ENCODE measurements at regions not wholly inside any gene's neighbourhood (a gene's known extent, or its start where the extent isn't known, plus 50 kb on each side); places are given as distances from the start of the nearest gene placed in this dataset.
A peak's percentile ranks its signal among the peaks of the same experiment; 100 is the strongest.
"Not testable (repeated sequence)": the region's sequence is repeated elsewhere in the genome, so short reads cannot be mapped to it uniquely, and the experiment has no call there.

- DNase-seq (ENCODE audit: low read depth in 4 of 4, low spot score in 3 of 4), result no peak
Observed at GRCh38 chr9:129440435-129441186, 180.3 kb downstream of the C9orf50 start.

GRCh38 chr9:129439242-129439641, 181.7 kb downstream of the C9orf50 start:
- DNase-seq (ENCODE audit: low read depth in 4 of 4, low spot score in 3 of 4), result no peak

DNA sequence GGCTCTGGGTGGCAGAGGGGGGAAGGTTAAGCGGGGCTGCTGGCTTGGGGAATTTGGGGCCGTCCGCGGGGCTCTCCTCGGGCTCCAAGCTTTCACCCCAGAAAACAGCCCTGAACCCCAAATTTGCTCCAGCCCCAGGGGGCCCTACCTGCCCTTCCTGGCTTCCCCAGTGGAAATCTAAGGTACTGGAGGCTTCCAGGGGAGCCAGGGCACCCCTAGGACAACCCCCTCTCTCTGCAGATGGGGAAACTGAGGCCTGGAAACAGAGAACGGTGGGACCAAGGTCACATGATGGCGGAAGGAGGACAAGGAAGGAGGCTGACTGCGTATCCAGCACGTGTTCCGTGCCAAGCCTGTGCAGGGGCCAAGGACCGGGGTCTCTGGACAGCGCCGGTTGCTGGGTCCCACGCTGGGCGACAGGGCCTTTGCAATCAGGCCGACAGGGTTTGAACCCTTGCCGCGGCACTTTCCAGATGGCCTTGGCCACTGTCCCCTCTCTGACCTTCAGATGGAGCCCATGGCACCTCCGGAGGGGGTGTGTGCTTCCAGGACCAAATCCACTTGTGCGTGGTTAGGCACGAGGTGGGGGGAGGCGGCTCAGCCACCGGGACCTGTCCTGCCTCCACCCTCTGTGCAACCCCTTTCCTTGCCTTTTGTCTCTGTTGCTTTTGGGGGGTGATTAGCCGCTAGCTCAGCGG, 183.1 kb downstream of the C9orf50 start:
- no peak for DNase-seq (ENCODE audit: low read depth in 4 of 4, low spot score in 3 of 4)

DNA sequence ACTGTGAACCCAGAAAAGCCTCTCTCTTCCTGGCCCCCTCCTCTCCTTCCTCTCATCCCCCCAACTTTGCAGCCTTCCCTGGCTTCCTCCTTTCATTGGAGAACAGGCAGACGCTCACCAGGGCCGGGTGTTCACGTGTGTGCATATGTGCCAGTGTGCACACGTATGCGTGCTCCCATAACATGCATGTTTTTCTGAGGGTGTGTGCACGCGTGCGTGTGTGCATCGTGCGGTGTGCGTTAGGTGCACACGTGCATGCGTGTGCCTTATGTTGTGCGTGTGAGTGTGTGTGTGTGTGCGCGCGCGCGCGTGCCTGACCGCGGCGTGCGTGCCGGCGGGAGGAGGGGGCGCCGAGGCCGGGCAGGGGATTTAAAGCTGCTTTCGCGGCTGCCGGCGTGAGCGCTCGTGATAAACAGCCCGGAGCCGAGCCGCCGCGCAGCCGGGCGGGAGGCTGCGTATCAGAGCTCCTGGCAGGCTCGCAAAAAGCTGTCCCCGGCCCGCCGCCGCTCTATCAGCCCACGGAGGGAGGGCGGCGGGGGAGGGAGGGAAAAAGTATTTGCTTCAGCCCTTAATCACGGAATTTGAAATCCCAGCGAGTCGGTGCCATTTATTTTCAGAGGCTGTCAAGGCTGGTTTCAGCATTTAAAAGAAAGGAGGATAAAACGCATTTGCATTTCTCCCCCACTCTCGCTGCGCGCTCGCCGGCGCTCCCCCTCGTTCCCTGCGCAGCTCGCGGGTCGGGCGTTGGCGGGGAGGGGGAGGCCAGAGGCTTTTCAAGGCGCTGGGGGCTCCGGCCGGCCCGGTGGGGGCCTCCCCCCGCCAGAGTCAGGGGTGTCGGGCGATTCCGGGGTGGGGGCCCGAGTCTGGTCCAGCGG, 183.9 kb downstream of the C9orf50 start:
- peak in 1 of 4 donors; percentile 74 for DNase-seq (ENCODE audit: low read depth in 4 of 4, low spot score in 3 of 4)

- no peak for DNase-seq (ENCODE audit: low read depth in 4 of 4, low spot score in 3 of 4)
Observed at GRCh38 chr9:129435988-129436717, 184.7 kb downstream of the C9orf50 start.

DNA sequence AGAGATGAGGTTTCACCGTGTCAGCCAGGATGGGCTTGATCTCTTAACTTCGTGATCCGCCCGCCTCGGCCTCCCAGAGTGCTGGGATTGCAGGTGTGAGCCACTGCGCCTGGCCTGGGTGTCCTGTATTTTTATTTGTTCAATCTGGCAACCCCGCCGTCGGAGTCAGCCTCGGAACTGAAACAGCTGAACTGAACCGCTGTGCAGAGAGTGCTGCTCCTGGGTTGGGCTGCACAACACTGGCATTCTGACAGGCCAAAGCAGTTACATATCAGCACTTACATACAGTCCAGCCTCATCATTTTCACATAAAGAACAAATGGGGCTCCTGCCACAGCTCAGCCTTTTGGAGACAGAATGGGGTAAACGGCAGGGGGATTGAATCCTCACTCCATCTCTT, 185.6 kb downstream of the C9orf50 start:
- no peak for DNase-seq (ENCODE audit: low read depth in 4 of 4, low spot score in 3 of 4)

DNA sequence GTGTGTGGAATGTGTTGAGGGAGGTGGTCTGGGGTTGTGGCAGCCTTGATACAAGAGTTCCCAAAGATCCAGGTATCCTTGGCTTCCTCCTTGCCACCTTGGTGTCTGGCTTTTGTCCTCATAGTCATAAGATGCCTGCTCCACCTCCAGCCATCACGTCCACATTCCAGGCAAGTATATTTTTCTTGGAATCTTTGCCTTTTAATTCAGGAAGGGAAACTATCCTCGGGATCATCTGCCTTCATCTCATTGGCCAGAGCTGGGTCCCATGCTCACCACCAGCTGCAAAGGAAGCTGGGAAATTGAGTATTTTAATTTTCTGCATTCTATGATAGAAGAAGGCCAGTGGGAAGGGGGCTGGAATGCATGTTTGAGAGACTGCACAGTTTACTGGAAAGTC, 186.7 kb downstream of the C9orf50 start:
- no peak for DNase-seq (ENCODE audit: low read depth in 4 of 4, low spot score in 3 of 4)

DNA sequence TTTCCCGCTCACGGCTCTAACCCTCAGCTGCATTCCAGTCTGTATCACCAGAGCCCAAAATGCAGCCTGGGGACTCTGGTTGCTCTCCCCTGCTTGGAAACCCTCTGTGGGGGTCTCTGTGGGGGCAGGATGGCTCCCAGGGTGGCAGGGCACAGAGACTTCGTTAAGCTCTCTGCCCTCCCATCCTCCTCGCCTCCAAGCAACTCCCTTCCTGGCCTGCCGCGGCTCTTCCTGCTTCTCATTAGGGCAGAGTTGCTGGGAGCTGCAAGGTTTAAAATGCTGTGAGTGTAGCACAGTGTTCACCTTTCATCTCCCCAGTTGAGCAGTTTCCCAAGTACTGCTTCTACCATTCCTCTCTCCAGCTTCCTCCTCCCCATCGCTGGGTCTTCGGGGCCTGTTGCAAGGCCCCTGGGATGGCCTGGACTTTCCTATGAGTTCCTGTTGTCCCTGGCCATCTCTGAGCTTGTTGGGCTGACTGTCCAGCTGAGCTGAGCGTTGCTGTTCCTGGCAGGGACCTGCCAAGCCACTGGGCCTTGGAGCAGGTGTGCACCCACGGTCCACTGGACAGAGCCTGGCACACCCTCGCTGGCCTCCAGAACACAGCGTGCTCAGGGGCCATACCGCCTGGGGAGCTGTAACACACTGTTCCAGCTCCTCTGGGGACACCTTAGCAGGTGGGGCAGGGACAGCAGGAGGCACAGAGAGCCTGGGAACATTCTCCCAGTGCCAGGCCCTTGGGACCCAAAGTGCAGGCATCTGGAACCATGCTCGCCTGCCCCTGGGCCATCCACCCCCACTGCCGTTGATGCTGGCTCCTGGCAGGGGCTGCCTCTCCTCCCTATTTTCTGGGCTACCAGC, 188.4 kb downstream of the C9orf50 start:
- no peak for DNase-seq (ENCODE audit: low read depth in 4 of 4, low spot score in 3 of 4)

- no peak for DNase-seq (ENCODE audit: low read depth in 4 of 4, low spot score in 3 of 4)
Observed at GRCh38 chr9:129430940-129431643, 189.8 kb downstream of the C9orf50 start.

- no peak for DNase-seq (ENCODE audit: low read depth in 4 of 4, low spot score in 3 of 4)
Observed at GRCh38 chr9:129428864-129429577, 191.9 kb downstream of the C9orf50 start.

- DNase-seq (ENCODE audit: low read depth in 4 of 4, low spot score in 3 of 4), result no peak
Observed at GRCh38 chr9:129427149-129427548, 193.8 kb downstream of the C9orf50 start.

DNA sequence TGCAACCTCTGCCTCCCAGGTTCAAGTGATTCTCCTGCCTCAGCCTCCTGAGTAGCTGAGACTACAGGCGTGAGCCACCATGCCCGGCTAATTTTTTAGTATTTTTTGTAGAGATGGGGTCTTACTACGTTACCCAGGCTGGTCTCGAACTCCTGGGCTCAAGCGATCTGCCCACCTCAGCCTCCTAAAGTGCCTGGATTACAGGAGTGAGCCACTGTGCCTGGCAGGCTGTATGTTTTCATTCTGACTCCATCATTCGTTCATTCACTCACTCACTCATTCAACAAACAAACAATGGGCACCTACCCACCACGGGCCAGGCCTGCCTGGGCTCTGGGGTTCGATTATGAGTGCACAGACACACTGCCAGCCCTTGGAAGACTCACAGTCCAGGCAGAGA, 197.1 kb downstream of the C9orf50 start:
- not testable (repeated sequence) for DNase-seq (ENCODE audit: low read depth in 4 of 4, low spot score in 3 of 4)

- DNase-seq (ENCODE audit: low read depth in 4 of 4, low spot score in 3 of 4), result no peak
Observed at GRCh38 chr9:129423216-129423615, 197.7 kb downstream of the C9orf50 start.

DNA sequence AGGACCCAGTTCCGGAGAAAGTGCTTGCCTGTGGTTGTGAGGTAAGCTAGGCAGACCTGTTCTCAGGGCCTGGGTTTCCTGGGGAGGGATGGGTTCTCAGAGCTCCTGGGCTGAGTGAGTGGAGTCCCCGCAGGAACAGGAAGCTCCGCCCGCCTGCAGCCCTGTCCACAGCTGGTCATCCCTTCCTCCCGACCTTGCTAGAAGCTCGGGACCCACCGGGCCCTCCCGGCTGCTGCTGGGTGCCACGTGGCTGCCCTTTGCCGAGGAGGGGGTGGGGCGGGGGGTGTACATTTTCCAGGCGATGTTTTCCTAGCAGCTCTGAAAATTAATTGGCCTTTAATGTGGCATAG, 198.1 kb downstream of the C9orf50 start:
- no peak for DNase-seq (ENCODE audit: low read depth in 4 of 4, low spot score in 3 of 4)

- DNase-seq (ENCODE audit: low read depth in 4 of 4, low spot score in 3 of 4), result no peak
Observed at GRCh38 chr9:129422032-129422842, 198.7 kb downstream of the C9orf50 start.

DNA sequence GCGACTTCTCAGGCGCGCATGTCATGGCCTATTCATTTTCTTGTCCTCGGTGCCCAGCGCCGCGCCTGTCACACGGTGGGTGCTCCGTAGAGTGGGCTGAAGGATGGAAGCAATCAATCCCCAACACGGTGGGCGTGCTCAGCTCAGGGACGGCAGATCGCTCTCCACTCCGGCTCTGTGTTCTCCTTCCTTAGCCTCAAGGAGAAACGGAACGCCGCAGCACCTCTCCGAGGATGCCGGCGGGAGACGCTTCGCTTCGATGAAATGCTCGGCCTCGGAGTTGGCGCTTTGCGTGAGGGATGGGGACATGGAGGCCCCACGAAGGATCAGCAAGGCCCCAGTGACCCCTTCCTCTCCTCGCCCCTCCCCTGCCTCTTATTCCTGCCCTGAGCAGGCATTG, 199.5 kb downstream of the C9orf50 start:
- DNase-seq (ENCODE audit: low read depth in 4 of 4, low spot score in 3 of 4), result no peak

DNA sequence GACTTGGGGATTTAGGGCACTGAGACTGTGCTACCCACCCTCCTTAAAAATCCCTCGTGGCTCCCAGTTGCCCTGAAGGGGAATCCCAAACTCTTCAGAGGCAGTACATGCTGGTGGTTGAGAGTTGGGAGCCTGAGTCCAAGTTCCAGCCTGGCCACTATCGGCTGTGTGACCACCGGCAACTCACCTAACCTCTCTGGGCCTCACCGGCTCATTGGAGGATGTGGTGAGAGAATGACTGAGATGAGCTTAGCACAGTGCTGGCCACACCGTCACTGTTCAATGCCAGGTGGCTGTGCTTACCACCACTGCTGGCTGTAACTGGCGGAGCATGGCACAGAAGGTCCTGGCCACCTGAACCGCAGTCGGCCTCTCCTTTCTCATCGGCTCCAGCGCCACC, 200.2 kb downstream of the C9orf50 start:
- DNase-seq (ENCODE audit: low read depth in 4 of 4, low spot score in 3 of 4), result no peak

Data from left renal pelvis (tissue), 4 donors.